ENCODE measurements at regions not wholly inside any gene's neighbourhood (a gene's known extent, or its start where the extent isn't known, plus 50 kb on each side); places are given as distances from the start of the nearest gene placed in this dataset.
A peak's percentile ranks its signal among the peaks of the same experiment; 100 is the strongest.

GRCh38 chr2:215737477-215737876, 275.9 kb downstream of the MREG start:
- CTCF ChIA-PET: interaction anchor here (0.5 to 1.5 kb wide), 6 partner anchors 11 to 183 kb away, joined by 3 to 8 read pairs (median 3); no protein-coding TSS in a partner anchor
- peak; percentile 36 for DNase-seq (ENCODE audit: low spot score)
- POLR2A ChIA-PET: interaction anchor here (1.0 kb wide), 1 partner anchor 9 kb away, joined by 3 read pairs; no protein-coding TSS in a partner anchor

DNA sequence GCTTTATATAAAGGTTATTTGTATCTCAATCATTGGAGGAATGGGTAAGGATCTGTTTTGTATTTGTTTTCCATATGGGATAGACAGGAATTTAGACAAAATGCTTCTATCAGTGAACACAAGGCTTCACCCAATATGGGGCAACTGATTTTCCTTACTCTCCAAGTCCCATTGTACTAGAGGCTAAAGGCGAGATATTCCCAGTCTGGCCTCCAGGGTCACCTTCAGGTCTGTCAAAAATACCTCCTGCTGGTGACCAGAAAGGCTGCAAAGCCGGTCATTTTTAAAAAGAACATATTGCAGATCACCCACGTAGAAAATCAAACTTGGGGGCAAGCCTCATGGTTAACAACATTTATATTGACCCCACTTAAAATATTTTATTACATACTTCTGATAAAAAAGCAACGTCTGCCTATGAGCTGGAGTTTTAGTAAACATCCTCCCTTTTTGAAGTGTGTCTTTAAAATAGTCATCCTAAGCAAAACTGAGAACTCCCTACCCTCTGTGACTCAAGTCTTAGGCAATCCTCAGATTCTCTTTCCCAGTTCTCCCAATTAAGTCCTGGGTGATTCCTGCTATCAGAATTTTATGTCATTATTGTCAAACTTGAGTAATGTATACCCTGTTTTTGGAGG, 276.6 kb downstream of the MREG start:
- DNase-seq (ENCODE audit: low spot score) (peak; percentile 31), ATAC-seq (peak; percentile 76)
- H3K27ac Mint-ChIP-seq: no peak overlapping the region
- TF ChIP-seq MYBL2 (CRISPR knock-in tag; IDR thresholded peaks at IDR 0.05): no peak
- no peak for TF ChIP-seq ZNF219 (CRISPR knock-in tag; IDR thresholded peaks at IDR 0.05; ENCODE audit: borderline replicate concordance)
- no peak for TF ChIP-seq E2F4 (CRISPR knock-in tag; IDR thresholded peaks at IDR 0.05; ENCODE audit: borderline replicate concordance, low read depth)
- TF ChIP-seq, protein P1, sequence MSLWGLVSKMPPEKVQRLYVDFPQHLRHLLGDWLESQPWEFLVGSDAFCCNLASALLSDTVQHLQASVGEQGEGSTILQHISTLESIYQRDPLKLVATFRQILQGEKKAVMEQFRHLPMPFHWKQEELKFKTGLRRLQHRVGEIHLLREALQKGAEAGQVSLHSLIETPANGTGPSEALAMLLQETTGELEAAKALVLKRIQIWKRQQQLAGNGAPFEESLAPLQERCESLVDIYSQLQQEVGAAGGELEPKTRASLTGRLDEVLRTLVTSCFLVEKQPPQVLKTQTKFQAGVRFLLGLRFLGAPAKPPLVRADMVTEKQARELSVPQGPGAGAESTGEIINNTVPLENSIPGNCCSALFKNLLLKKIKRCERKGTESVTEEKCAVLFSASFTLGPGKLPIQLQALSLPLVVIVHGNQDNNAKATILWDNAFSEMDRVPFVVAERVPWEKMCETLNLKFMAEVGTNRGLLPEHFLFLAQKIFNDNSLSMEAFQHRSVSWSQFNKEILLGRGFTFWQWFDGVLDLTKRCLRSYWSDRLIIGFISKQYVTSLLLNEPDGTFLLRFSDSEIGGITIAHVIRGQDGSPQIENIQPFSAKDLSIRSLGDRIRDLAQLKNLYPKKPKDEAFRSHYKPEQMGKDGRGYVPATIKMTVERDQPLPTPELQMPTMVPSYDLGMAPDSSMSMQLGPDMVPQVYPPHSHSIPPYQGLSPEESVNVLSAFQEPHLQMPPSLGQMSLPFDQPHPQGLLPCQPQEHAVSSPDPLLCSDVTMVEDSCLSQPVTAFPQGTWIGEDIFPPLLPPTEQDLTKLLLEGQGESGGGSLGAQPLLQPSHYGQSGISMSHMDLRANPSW (CRISPR knock-in tag; conservative IDR thresholded peaks at IDR 0.05; ENCODE audit: low read depth): no peak
- no peak for TF ChIP-seq GABPB1 (CRISPR knock-in tag; IDR thresholded peaks at IDR 0.05)
- no peak for TF ChIP-seq TP53 (CRISPR knock-in tag; IDR thresholded peaks at IDR 0.05)
- no peak for TF ChIP-seq NFE2L1 (CRISPR knock-in tag; IDR thresholded peaks at IDR 0.05)
- TF ChIP-seq, protein P2, sequence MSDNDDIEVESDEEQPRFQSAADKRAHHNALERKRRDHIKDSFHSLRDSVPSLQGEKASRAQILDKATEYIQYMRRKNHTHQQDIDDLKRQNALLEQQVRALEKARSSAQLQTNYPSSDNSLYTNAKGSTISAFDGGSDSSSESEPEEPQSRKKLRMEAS (CRISPR knock-in tag; IDR thresholded peaks at IDR 0.05): no peak
- ChIA-PET CTCF (interaction anchor here (0.5 to 1.5 kb wide), 5 partner anchors 12 to 182 kb away, joined by 3 to 8 read pairs (median 3); no protein-coding TSS in a partner anchor), POLR2A (interaction anchor here (1.0 kb wide), 1 partner anchor 8 kb away, joined by 3 read pairs; no protein-coding TSS in a partner anchor)
- H3K27me3 Mint-ChIP-seq (ENCODE audit: low read depth): no peaks in the 10 kb centered on the region
- peaks cover 20% of the 10 kb centered on the region for H3K4me1 Mint-ChIP-seq
- no peaks in the 10 kb centered on the region for H3K36me3 Mint-ChIP-seq
- H3K9me3 Mint-ChIP-seq: peaks cover 10% of the 10 kb centered on the region
- H3K4me3 Mint-ChIP-seq: no peak overlapping the region

More at GRCh38 chr2:215737477-215737876, 275.9 kb downstream of the MREG start:
- peaks cover 10% of the 10 kb centered on the region for H3K9me3 Mint-ChIP-seq
- ATAC-seq: peak; percentile 99
- TF ChIP-seq NFE2L1 (CRISPR knock-in tag; IDR thresholded peaks at IDR 0.05) (no peak), RORB (CRISPR knock-in tag; IDR thresholded peaks at IDR 0.05) (no peak), ZNF671 (CRISPR knock-in tag; IDR thresholded peaks at IDR 0.05) (no peak), KAT7 (CRISPR knock-in tag; IDR thresholded peaks at IDR 0.05; ENCODE audit: borderline replicate concordance) (no peak), NR3C1 (CRISPR knock-in tag; conservative IDR thresholded peaks at IDR 0.05; ENCODE audit: low read depth) (no peak), NR1H2 (CRISPR knock-in tag; IDR thresholded peaks at IDR 0.05) (no peak), ETV6 (CRISPR knock-in tag; IDR thresholded peaks at IDR 0.05) (no peak), GRHL2 (CRISPR knock-in tag; IDR thresholded peaks at IDR 0.05; ENCODE audit: insufficient replicate concordance, severe bottlenecking) (no peak)
- TF ChIP-seq, protein P3, sequence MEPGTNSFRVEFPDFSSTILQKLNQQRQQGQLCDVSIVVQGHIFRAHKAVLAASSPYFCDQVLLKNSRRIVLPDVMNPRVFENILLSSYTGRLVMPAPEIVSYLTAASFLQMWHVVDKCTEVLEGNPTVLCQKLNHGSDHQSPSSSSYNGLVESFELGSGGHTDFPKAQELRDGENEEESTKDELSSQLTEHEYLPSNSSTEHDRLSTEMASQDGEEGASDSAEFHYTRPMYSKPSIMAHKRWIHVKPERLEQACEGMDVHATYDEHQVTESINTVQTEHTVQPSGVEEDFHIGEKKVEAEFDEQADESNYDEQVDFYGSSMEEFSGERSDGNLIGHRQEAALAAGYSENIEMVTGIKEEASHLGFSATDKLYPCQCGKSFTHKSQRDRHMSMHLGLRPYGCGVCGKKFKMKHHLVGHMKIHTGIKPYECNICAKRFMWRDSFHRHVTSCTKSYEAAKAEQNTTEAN (CRISPR knock-in tag; IDR thresholded peaks at IDR 0.05): no peak
- TF ChIP-seq, protein P4, sequence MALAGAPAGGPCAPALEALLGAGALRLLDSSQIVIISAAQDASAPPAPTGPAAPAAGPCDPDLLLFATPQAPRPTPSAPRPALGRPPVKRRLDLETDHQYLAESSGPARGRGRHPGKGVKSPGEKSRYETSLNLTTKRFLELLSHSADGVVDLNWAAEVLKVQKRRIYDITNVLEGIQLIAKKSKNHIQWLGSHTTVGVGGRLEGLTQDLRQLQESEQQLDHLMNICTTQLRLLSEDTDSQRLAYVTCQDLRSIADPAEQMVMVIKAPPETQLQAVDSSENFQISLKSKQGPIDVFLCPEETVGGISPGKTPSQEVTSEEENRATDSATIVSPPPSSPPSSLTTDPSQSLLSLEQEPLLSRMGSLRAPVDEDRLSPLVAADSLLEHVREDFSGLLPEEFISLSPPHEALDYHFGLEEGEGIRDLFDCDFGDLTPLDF (CRISPR knock-in tag; IDR thresholded peaks at IDR 0.05): no peak
- TF ChIP-seq, protein P5, sequence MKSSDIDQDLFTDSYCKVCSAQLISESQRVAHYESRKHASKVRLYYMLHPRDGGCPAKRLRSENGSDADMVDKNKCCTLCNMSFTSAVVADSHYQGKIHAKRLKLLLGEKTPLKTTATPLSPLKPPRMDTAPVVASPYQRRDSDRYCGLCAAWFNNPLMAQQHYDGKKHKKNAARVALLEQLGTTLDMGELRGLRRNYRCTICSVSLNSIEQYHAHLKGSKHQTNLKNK (CRISPR knock-in tag; IDR thresholded peaks at IDR 0.05): no peak
- TF ChIP-seq, protein P6, sequence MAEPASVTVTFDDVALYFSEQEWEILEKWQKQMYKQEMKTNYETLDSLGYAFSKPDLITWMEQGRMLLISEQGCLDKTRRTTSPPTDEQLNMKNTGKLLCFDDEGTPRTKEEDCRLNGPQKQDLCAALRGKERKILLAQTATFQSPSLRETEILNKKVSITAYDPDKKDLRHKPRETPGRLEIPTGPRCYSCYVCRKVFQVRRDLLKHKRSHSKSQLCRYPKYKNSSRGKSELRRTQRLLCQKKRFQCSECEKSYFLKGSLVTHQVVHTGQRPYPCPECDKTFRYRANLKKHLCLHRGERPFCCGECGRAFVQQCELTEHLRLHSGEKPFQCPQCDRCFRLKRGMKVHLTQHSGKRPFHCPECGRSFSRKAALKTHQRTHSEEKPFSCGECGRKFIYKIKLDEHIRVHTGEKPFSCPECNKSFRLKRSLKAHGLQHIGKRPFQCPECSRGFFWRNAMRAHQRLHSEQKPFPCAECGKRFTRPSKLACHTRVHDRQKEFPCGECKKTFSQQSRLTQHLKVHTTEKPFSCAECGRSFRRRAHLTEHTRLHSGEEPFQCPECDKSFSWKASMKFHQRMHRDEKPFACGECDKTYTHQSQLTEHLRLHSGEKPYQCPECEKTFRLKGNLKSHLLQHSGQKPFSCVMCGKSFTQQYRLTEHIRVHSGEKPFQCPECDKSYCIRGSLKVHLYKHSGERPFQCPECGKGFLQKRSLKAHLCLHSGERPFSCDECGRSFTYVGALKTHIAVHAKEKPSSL (CRISPR knock-in tag; conservative IDR thresholded peaks at IDR 0.05): no peak
- H3K27me3 Mint-ChIP-seq (ENCODE audit: low read depth): no peaks in the 10 kb centered on the region
- peaks cover 20% of the 10 kb centered on the region for H3K4me1 Mint-ChIP-seq
- no peak overlapping the region for H3K27ac Mint-ChIP-seq
- no peaks in the 10 kb centered on the region for H3K36me3 Mint-ChIP-seq
- H3K4me3 Mint-ChIP-seq: no peak overlapping the region
